Activated CD4-positive, alpha-beta T cell treated with anti-CD3 and anti-CD28 coated beads, Interleukin-2, amount 50 U/mL, for 48 hours (primary cell): ENCODE measurements at regions not wholly inside any gene's neighbourhood (a gene's known extent, or its start where the extent isn't known, plus 50 kb on each side); places are given as distances from the start of the nearest gene placed in this dataset.
"Not testable (repeated sequence)": the region's sequence is repeated elsewhere in the genome, so short reads cannot be mapped to it uniquely, and the experiment has no call there.

ENCODE experiments used
- DNase-seq, 2 experiments: peaks; one replicate each; pipeline ENCODE4 v3.0.0-alpha.2; 2020

- no peak for DNase-seq
Measured at GRCh38 chr2:88396209-88396608, 56.3 kb downstream of the FOXI3 start.

DNA sequence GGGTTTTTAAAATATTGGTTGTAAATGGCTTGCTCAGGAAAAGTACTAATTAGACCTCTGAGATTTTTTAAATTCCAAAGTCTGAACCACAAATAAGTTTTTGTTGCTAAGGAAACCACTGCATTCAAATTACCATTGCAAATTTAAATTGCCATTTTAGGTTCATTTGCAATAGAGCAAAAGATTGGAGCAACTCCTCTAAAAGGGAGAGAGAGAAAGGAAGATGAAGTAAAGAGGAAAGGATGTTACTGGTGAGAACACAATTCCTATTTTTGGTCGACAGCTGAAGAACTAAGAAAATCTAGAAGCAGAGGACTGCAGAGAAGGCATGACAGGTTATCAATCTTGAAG lies 74.9 kb downstream of the FOXI3 start:
- no peak for DNase-seq

DNA sequence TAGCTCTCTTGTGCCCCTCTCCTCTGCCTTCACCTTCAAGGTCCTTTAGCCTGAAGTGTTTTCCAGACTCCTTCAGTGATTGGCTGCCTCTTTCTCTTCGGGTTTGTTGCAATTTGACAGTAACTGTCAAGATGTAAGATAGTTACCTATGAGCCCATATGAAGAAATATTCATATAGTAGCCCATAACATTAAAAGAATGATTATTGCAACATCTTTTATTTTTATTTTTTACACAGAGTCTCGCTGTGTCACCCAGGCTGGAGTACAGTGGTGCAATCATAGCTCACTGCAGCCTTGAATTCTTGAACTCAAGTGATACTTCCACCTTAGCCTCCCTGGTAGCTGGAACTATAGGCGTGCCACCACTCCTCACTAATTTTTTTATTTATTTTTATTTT lies 80.5 kb downstream of the FOXI3 start:
- DNase-seq, result no peak

DNA sequence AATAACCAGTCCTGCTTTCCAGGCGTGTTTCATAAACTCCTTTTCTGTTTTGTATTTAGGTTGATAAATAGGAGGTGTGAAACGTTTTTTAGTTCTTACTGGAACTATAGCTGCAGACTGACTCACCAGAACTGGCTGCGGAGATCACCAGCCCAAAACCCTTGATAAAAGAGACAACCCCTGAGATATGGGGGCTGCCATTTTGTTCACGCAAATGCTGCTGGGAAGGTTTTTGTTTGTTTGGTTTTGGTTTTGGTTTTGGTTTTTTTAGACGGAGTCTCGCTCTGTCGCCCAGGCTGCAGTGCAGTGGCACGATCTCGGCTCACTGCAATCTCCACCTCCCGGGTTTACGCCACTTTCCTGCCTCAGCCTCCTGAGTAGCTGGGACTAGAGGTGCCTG lies 87.1 kb downstream of the FOXI3 start:
- not testable (repeated sequence) for DNase-seq

DNA sequence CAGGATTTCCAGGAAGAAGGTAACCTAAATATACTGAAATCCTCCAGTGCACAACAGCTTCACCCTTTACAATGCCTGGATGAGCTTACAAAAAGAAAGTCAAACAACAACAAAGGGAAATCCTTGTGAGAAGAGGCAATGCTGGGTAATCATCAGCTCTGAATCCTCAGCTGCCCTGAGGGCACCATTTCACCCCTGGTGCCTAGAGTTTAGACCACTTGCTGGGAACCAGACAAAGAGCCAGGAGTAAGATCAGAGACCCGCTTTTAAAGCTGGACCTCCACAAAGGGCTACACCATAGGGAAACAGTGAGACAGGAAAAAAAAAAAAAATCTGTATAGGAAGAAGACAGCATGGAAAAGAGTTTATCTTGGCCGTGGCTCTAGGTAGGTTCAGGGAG lies 97.0 kb downstream of the FOXI3 start:
- DNase-seq, result no peak

GRCh38 chr2:88351249-88351601 lies 101.3 kb downstream of the FOXI3 start:
- DNase-seq, result no peak

DNA sequence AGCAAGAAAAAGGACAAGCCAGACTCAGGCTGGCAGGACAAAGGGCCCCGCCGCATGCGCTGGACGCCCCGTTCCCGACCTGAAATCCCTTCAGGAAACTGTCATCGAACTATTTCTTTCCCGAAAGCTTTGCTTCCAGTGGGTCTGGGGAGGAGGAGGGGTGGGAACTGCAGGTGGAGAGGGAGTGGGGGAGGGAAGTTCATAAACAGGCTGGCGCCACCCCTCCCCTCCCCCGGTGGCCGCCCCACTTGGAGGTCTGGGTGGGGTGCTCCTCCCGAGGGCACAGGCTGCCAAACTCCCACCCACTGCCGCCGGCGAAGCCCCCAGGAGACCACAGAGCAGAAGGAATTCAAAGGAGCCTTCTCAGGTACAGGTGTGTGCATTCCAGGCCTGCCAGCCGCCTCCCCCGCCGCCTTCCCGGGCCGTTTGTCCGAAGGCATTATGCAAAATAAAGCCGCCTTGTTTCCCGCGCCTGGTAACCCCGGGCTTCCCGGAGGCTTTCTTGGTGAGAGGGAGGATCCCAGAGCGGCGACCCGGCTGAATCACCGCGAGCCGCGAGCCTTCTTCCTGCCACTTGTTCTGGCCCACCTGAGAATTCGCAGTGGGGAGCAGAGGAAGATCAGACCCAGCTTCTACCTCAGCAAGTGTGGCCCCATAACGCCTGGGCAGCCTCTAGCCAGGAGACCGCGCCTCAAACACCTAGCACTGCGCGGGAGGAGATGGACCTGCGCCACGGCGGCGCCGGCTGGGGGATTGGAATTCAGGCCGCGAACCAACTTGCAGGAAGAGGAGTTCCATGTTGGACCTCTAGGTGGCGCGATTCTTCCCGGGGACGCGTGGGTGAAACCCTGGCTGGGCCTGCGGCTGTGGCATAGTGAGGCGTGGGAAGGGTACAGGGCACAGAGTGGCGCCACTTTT lies 101.9 kb downstream of the FOXI3 start:
- peak; percentile 82 to 85 for DNase-seq

GRCh38 chr2:88345842-88346241 lies 106.7 kb downstream of the FOXI3 start:
- DNase-seq, result no peak

DNA sequence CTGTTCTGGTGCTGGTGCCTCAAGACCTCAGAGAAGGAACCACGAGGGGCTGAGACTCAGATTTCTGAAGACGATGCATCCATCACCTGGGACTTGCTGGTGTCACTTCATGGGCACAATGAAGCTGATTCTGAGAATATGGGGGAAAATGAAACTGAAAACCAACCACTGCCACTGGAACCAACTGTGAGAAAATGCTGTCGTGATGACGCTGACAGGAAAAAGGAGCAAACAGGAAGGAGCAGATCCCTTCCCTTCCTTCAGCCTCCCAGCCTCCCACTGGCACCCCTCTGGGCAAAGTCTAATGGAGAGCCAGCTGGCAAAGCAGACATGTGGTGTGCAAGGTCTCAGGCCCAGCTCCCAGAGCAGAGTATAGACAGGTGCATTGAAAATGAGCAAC lies 109.7 kb downstream of the FOXI3 start:
- DNase-seq, result no peak

DNA sequence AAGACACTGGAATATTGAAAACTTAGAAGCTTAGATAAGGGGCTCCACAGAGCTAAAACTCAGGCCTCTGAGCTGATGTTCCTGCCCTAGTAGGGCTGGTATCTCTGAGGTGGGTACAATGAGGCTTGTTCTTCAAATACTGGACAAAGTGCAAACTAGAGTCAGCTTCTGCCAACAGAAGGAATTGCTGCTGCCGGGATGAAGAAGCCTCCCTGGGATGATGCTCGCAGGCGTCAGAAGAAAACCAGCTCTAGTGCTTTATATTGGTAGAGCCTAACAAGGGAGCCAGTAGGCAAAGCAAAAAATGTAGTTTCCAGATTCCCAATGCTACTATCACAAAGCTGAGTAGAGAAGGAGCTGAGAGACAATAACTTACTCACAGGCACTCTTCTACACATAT lies 118.1 kb downstream of the FOXI3 start:
- no peak for DNase-seq

GRCh38 chr2:88331239-88331638 lies 121.3 kb downstream of the FOXI3 start:
- DNase-seq, result no peak

DNA sequence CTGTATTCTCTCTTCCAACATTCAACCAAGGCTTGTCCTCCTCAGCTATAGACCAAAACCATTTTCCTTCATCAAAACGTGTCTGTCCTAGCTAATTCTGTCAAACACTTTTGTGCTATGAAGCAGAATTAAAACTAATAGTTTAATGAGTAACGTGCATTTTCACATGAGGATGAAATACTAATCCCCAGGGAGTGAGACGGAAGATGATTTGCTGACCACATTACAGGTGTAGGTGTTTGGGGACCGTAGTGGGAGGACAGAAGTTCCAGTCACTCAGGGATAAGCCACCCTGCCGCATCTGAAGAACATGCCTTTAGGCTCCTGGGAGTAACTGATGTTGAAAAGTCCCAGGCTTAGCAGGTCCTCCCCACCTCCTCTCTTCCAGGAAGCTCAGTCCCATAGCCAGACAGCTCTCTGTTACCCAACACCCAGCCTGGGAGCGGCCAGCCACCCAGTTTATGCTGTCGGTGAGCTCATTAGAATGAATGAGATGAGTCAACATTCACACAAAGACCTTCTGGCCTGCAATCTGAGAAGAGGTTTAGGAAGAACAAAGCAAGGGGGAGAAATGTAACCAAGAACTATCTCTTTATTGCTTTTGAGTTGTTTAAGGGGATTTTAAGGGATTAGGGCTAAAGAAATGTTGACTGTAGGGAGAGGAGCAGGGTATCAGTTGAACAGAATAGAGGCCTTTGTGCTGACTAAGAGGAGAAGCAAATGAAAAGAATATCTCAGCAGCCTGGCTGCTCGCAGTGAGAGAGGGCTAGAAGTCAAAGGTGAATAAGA lies 122.5 kb downstream of the FOXI3 start:
- no peak for DNase-seq

DNA sequence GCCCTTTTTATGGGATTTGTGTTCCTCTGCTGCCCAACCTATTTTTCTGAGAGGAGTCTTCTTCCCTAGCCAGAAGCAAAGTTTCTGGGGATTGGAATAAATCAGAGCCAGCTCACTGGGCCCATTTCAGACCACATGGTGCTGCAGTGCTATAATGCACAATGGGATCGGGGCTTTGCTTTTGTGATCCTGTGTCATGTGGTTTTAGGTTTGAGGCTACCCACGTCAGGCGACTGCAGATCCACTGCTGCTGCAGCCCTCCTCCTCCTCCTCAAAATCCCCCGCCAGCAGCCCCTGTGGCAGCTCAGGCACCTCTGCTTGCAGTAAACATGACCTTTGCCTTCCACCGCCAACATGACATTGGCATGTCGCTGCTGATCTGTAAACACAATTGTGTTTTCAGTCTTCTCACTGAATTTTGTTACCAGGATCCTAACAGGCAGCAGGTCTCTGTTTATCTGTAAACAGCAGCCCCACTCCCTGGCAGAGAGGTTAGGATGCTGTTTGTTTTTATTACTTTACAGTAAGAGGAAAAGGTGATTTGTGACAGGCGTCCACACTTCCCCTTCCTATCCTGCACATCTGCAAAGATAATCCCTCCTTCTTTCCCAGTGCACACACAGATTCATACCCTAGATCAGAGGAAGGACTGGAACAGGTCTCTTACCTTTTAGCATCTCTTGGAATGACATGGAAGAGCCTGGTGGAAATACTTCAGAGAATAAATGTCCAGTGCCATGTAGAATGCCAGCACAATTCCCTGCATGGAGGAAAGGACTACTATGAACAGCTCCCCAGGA lies 130.8 kb downstream of the FOXI3 start:
- DNase-seq, result no peak

- DNase-seq, result no peak
Measured at GRCh38 chr2:88320076-88320773, 132.3 kb downstream of the FOXI3 start.

DNA sequence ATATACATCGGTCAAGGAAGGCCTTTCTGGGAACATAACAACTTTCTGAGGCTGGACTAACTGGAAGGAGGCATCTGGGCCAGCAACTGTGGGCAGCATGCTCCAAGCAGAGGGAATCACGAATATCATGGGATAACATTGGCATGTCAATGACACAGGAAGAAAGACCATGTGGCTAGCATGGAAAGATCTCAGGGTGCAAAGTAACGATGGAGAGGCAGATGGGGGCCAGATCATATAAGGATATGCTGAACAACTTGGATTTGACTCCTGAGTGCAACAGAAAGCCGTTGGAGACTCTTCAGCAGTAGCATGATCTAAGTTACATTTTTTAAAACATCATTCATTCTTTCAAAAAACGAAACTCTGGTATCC lies 133.6 kb downstream of the FOXI3 start:
- no peak for DNase-seq

GRCh38 chr2:88318071-88318955 lies 134.2 kb downstream of the FOXI3 start:
- DNase-seq, result no peak

DNA sequence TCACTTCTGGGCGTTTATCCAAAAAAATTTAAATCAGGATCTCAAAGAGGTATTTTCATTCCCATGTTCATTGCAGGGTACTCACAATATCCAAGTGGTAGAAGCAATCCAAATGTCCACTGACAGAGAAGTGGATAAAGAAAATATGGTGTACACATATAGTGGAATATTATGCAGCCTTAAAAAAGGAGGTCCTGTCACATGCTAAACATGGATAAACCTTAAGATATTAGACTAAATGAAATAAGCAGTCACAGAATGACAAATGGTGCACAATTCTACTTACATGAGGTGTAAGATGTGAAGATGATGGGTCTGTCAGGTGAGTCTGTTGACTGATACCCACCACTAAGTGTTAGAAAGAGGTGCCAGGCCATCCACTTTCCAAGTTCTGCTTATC lies 140.6 kb downstream of the THNSL2 start:
- no peak for DNase-seq

DNA sequence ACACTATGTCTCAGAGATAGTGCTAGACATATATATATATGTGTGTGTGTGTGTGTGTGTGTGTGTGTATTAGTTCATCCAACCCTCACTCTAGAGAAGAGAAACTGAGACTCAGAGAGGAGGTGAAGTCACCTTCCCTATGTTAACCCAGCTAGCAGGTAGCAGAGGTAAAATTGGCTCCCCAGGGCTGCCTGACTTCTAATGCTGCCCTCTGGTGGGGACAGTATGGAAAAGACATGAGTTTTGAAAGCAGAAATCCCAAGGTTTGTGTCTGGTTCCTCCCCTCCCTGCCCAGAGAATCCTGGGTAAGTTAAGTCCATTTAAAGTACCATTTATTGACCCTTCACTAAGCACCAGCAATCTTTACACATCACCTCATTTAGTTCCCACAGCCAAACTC lies 137.7 kb downstream of the THNSL2 start:
- DNase-seq, result peak; percentile 7 to 12

DNA sequence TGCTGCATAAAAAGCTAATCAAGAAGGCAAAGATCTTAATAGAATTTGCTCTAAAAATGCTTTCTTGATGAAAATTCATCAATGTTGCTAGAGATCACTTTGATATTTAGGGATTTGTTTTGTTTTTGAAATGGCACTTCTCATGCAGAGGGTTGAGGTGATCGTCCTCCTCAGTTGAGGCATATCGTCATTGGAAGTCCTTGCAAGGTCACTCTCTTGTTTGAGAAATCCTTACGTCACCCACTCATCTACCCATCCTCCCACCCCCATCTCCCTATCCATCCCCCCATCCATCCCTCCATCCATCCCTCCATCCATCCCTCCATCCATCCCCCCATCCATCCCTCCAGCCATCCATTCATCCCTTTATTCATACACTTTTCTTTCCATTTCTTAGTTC lies 133.7 kb downstream of the THNSL2 start:
- DNase-seq, result no peak

GRCh38 chr2:88296247-88296646 lies 126.1 kb downstream of the THNSL2 start:
- no peak for DNase-seq

DNA sequence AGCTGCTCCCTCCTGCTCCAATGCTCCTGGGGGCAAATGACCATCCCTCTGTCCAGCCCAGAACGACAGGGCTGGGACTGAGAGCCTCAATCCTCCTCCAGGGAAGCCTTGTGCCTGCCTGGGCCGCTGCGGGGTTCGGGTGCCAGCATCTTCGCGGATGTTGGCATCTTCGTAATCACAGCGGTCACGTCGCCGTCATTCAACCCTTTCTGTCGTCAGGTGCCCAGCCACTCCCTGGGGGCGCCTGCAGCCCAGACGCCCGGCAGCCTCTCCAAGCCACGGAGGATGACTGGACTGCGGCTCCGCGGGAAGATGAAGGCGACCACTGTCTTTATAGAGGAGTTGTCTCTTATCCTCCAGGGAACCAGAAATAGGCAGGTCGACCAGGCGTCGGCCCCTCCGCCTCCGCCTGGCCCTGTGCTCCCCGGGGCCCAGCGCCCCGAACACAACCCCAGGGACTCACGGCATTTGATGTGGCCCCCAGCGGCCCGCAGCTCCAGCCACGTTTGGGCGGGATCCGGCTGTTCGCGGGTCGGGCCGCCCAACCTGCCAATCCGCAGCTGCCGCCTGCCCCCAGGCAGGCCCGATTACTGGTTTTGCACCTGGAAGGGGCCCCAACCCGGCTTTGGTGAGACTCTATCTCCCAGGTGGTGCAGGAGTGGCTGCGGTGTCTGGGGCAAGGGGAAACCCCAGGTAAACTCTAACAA lies 113.9 kb downstream of the THNSL2 start:
- DNase-seq, result no peak
